ENCODE measurements at regions not wholly inside any gene's neighbourhood (a gene's known extent, or its start where the extent isn't known, plus 50 kb on each side); places are given as distances from the start of the nearest gene placed in this dataset.

DNA sequence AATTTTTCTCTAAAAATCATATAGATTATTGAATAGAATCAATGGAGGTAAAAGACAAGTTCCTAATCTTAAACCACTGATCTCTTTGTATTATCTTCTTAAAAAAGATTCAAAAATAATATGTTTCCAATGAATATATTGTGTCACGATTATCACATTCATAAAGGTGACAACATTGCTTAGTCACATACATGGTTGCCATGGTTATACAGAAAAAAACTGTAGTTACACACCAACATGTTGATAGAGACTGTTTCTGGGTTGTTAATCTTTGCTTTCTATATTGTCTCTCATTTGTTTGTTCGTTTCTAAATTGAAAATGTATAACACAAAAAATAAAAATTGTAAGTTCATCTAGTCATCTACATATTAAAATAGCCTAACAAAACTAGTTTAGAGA is 376.0 kb upstream of the ALCAM start:
- TF ChIP-seq CTCF (IDR thresholded peaks at IDR 0.05) (no peak), POLR2AphosphoS5 (IDR thresholded peaks at IDR 0.05; ENCODE audit: insufficient read depth in 1 of 2, low read depth in 1 of 2) (no peak)
